Endometrium (tissue), 2 donors: ENCODE measurements at regions not wholly inside any gene's neighbourhood (a gene's known extent, or its start where the extent isn't known, plus 50 kb on each side); places are given as distances from the start of the nearest gene placed in this dataset.

Source experiments
- FAIRE-seq: peaks from 2 replicates; lab custom pipeline; 2012; peaks lifted over from hg19 to GRCh38; lab: Jason Lieb, UNC
- donor health status: control.
- donor health status: control.

- no peak for FAIRE-seq
Measured at GRCh38 chr13:106382534-106382933, 152.9 kb downstream of the EFNB2 start.

GRCh38 chr13:106381091-106381490 lies 154.4 kb downstream of the EFNB2 start:
- no peak for FAIRE-seq

- FAIRE-seq: no peak
Measured at GRCh38 chr13:106377931-106378662, 157.4 kb downstream of the EFNB2 start.

GRCh38 chr13:106377341-106377740 lies 158.1 kb downstream of the EFNB2 start:
- no peak for FAIRE-seq

GRCh38 chr13:106376401-106377112 lies 158.9 kb downstream of the EFNB2 start:
- FAIRE-seq: no peak

- no peak for FAIRE-seq
Measured at GRCh38 chr13:106375085-106375484, 160.4 kb downstream of the EFNB2 start.

GRCh38 chr13:106374631-106375030 lies 160.8 kb downstream of the EFNB2 start:
- no peak for FAIRE-seq

- no peak for FAIRE-seq
Measured at GRCh38 chr13:106373989-106374572, 161.4 kb downstream of the EFNB2 start.

GRCh38 chr13:106373304-106373988 lies 162.0 kb downstream of the EFNB2 start:
- FAIRE-seq: no peak

GRCh38 chr13:106372199-106373155 lies 163.0 kb downstream of the EFNB2 start:
- peak; percentile 85 for FAIRE-seq

- no peak for FAIRE-seq
Measured at GRCh38 chr13:106371024-106371423, 164.4 kb downstream of the EFNB2 start.

GRCh38 chr13:106369858-106370257 lies 165.6 kb downstream of the EFNB2 start:
- FAIRE-seq: no peak

GRCh38 chr13:106369091-106369490 lies 166.4 kb downstream of the EFNB2 start:
- FAIRE-seq: no peak

- no peak for FAIRE-seq
Measured at GRCh38 chr13:106367361-106367971, 168.0 kb downstream of the EFNB2 start.

- FAIRE-seq: no peak
Measured at GRCh38 chr13:106362707-106363106, 172.8 kb downstream of the EFNB2 start.

- no peak for FAIRE-seq
Measured at GRCh38 chr13:106361621-106362020, 173.8 kb downstream of the EFNB2 start.

GRCh38 chr13:106357198-106357597 lies 178.3 kb downstream of the EFNB2 start:
- FAIRE-seq: peak; percentile 98

- no peak for FAIRE-seq
Measured at GRCh38 chr13:106355866-106356265, 179.6 kb downstream of the EFNB2 start.

- FAIRE-seq: no peak
Measured at GRCh38 chr13:106354961-106355360, 180.5 kb downstream of the EFNB2 start.

GRCh38 chr13:106352850-106353249 lies 182.6 kb downstream of the EFNB2 start:
- no peak for FAIRE-seq

- FAIRE-seq: no peak
Measured at GRCh38 chr13:106351251-106351650, 184.2 kb downstream of the EFNB2 start.
